T-helper 17 cell (primary cell): ENCODE measurements at regions not wholly inside any gene's neighbourhood (a gene's known extent, or its start where the extent isn't known, plus 50 kb on each side); places are given as distances from the start of the nearest gene placed in this dataset.
"Not testable (repeated sequence)": the region's sequence is repeated elsewhere in the genome, so short reads cannot be mapped to it uniquely, and the experiment has no call there.

ENCODE experiments used
- ATAC-seq: fragments of 150-1000 bp; cut with Tn5 transposase; 2 replicates; pipeline ENCODE4 v1.10.0; 2021; ENCODE audit warnings: mild to moderate bottlenecking, moderate library complexity
- DNase-seq, 3 donors: peaks; one replicate each; pipeline versions ENCODE4 v3.0.0 to v3.0.0-alpha.2; 2020 to 2021
- H3K9me3 ChIP-seq: one replicate; pipeline ENCODE4 v1.7.0; 2013; ENCODE audit warnings: low read length, mild to moderate bottlenecking; ENCODE audit not compliant: control insufficient read depth, poor library complexity, severe bottlenecking
- H3K27ac Mint-ChIP-seq: one replicate; pipeline ENCODE4 v1.8.0; 2022; ENCODE audit warnings: mild to moderate bottlenecking, moderate library complexity, mixed read lengths
- H3K27me3 Mint-ChIP-seq: one replicate; pipeline ENCODE4 v1.8.0; 2022; ENCODE audit warnings: mixed read lengths
- H3K36me3 Mint-ChIP-seq: one replicate; pipeline ENCODE4 v1.8.0; 2022; ENCODE audit warnings: low read depth, mixed read lengths
- H3K4me1 Mint-ChIP-seq: one replicate; pipeline ENCODE4 v1.8.0; 2022; ENCODE audit warnings: mild to moderate bottlenecking, mixed read lengths
- H3K4me3 Mint-ChIP-seq: one replicate; pipeline ENCODE4 v1.8.0; 2022; ENCODE audit warnings: mild to moderate bottlenecking, moderate library complexity, mixed read lengths

DNA sequence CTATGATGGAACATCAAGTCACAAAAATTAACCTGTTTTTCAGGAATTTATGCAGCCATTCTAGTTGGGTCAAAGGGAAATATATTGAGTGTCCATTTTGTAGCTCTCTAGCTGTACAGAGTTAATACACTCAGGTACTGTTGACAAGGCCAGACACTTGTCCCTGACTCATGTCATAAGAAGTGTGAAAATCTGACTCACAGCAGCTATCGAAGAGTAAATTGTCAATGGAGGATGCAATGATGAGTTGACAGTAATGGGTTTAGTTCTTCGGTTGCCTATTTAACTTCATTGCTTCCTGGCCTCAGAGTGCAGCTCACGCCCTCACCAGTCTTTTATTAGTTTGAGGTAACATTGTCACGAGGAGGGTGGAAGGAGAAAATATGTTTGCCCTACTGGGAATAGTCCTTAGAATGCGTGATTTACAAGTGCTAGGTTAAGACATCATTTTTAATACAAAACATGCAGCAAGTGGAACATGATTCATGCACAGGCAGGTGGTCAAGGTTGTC lies 255.1 kb downstream of the XPNPEP1 start:
- no peaks in the 10 kb centered on the region for H3K36me3 Mint-ChIP-seq
- no peak overlapping the region for H3K4me3 Mint-ChIP-seq
- no peaks in the 10 kb centered on the region for H3K27me3 Mint-ChIP-seq
- DNase-seq (no peak), ATAC-seq (no peak)
- no peaks in the 10 kb centered on the region for H3K4me1 Mint-ChIP-seq
- no peaks in the 10 kb centered on the region for H3K9me3 ChIP-seq
- H3K27ac Mint-ChIP-seq: no peak overlapping the region

DNA sequence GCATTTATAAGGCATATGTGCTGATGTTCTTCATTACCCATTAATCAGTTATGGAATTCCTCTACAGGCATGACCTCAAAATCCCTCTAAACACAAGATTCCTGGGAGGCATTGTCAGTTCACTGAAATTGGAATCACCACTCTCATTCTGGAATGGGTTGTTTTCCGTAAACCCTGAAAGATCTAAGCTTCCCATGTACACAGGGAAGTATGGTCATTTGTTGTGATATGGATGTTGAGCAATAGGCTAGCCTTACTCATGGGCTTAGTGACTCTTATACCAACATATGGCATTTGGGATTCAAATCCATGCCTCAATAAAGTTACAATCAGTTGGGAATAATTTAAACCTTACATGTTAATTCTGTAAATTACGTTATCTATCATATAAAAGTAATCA lies 258.0 kb downstream of the XPNPEP1 start:
- DNase-seq: no peak

GRCh38 chr10:109664554-109664953 lies 258.8 kb downstream of the XPNPEP1 start:
- Mint-ChIP-seq H3K27me3 (no peaks in the 10 kb centered on the region), H3K36me3 (no peaks in the 10 kb centered on the region), H3K4me3 (no peak overlapping the region), H3K4me1 (no peaks in the 10 kb centered on the region), H3K27ac (no peak overlapping the region)
- DNase-seq (no peak), ATAC-seq (no peak)
- H3K9me3 ChIP-seq: no peaks in the 10 kb centered on the region

More for the DNA sequence above, 258.0 kb downstream of the XPNPEP1 start:
- Mint-ChIP-seq H3K4me1 (no peaks in the 10 kb centered on the region), H3K4me3 (no peak overlapping the region), H3K27me3 (no peaks in the 10 kb centered on the region), H3K27ac (no peak overlapping the region), H3K36me3 (no peaks in the 10 kb centered on the region)
- H3K9me3 ChIP-seq: no peaks in the 10 kb centered on the region
- ATAC-seq: no peak

DNA sequence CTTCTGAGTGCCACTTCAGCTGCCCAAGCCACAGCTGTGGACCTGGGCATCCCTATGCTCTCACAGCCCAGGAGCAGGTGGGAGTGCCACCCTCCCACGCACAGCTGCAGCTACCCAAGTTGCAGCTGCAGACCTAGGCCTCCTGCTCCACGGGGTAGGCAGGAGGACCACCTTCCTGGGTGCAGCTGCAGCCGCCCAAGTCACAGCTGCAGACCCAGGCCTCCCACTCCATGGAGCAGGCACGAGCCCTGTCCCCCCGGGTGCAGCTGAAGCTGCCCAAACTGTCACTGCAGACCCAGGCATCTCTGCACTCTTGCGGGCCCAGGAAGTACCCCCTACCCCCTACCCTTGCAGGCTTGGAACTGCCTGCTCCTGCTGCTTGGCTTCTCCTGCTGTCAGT lies 260.2 kb downstream of the XPNPEP1 start:
- Mint-ChIP-seq H3K27me3 (no peaks in the 10 kb centered on the region), H3K4me1 (no peaks in the 10 kb centered on the region), H3K4me3 (no peak overlapping the region), H3K36me3 (no peaks in the 10 kb centered on the region), H3K27ac (no peak overlapping the region)
- no peaks in the 10 kb centered on the region for H3K9me3 ChIP-seq
- ATAC-seq: no peak
- no peak for DNase-seq

GRCh38 chr10:109652612-109653011 lies 270.7 kb downstream of the XPNPEP1 start:
- H3K9me3 ChIP-seq, H3K27ac Mint-ChIP-seq, H3K27me3 Mint-ChIP-seq, H3K4me3 Mint-ChIP-seq, ATAC-seq, H3K4me1 Mint-ChIP-seq, H3K36me3 Mint-ChIP-seq, DNase-seq: not testable (repeated sequence)

DNA sequence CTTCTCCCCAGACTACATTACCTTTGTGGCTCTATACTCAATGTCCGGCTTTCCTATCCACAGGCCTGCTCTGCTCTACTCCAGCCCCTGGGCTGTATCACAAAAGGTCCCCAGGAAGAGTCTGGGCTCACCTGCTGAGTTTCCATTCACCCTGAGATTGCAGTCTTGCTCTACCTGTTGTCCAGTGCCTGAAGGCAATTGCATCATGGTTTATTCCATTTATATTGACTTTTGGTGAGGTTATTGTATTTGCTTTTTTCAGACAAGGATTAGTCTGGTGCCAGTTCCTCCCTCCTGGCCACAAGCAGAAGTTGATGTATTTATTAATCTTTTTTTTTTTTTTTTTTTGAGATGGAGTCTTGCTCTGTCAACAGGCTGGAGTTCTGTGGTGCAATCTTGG lies 273.1 kb downstream of the XPNPEP1 start:
- ATAC-seq: no peak
- DNase-seq: no peak
- Mint-ChIP-seq H3K4me3 (no peak overlapping the region), H3K36me3 (no peaks in the 10 kb centered on the region), H3K4me1 (no peaks in the 10 kb centered on the region), H3K27ac (no peak overlapping the region), H3K27me3 (peaks cover 8% of the 10 kb centered on the region)
- H3K9me3 ChIP-seq: no peaks in the 10 kb centered on the region

DNA sequence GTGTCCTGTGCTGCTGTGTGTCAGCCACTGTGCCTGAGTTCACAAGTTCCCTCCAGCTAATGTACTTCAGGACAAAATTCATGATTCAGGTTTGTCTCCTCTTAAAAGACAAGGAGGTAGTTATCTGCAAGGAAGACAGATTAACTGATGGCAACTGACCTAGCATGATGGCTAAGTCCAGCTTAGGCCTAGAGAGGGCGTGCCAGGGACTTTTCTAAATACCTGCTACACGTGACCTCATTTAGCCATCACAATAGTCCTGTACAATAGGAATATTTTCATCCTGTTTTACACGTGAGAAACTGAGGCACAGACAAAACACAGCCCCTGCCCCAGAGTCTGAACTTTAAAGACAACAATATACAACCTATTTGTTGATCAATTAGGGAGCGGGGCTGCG lies 275.7 kb downstream of the XPNPEP1 start:
- no peaks in the 10 kb centered on the region for H3K4me1 Mint-ChIP-seq
- ATAC-seq: no peak
- no peak overlapping the region for H3K4me3 Mint-ChIP-seq
- no peaks in the 10 kb centered on the region for H3K36me3 Mint-ChIP-seq
- no peaks in the 10 kb centered on the region for H3K9me3 ChIP-seq
- H3K27ac Mint-ChIP-seq: no peak overlapping the region
- H3K27me3 Mint-ChIP-seq: peaks cover 8% of the 10 kb centered on the region
- DNase-seq: no peak

- Mint-ChIP-seq H3K27ac (no peak overlapping the region), H3K4me3 (no peak overlapping the region), H3K4me1 (no peaks in the 10 kb centered on the region), H3K36me3 (no peaks in the 10 kb centered on the region), H3K27me3 (no peaks in the 10 kb centered on the region)
- DNase-seq: no peak
- ATAC-seq: no peak
- no peaks in the 10 kb centered on the region for H3K9me3 ChIP-seq
These were observed 289.5 kb downstream of the XPNPEP1 start for GRCh38 chr10:109633846-109634245.

DNA sequence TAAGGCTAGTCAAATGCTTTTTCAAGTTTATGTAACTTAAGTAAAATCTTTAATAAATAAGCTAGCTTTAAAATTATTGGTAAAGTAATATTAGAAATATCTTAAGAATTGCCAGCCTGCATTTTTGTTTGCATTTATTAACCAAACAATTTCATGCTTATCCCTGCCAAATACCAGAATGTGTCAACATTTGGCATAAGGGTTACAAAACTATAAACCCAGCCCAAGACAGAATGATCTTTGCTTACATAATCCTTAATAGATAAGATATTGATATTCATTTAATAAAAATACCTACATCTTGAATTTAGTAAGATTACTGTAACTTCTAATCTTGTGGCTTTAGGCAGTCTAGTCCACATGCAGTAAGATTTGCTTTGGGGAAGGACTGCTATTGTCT lies 290.3 kb downstream of the XPNPEP1 start:
- not testable (repeated sequence) for DNase-seq, H3K4me3 Mint-ChIP-seq, H3K36me3 Mint-ChIP-seq, ATAC-seq, H3K27ac Mint-ChIP-seq, H3K27me3 Mint-ChIP-seq, H3K9me3 ChIP-seq, H3K4me1 Mint-ChIP-seq

- Mint-ChIP-seq H3K4me3 (no peak overlapping the region), H3K27ac (no peak overlapping the region), H3K36me3 (no peaks in the 10 kb centered on the region), H3K27me3 (no peaks in the 10 kb centered on the region), H3K4me1 (no peaks in the 10 kb centered on the region)
- H3K9me3 ChIP-seq: no peaks in the 10 kb centered on the region
- ATAC-seq (no peak), DNase-seq (no peak)
These were observed 298.4 kb downstream of the XPNPEP1 start for GRCh38 chr10:109624939-109625338.

DNA sequence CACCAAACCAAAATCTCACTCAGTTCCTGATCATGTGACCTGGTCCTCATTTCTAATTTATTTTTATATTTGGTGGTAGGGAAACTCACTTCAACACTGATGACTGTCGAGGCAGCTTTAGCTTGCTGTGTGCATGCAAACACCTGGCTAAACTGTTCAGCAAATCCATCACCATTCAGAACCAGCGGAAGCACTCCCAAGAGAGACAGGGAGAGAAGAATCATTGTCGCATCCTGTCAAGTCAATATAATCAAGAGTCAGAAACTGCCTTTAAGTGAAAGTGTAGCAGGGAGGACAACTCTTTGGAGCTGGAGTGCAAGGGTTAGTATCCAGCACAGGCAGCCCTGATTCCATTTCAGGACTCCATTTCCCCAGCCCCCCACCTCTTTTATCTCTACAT lies 300.7 kb downstream of the XPNPEP1 start:
- ATAC-seq (no peak), DNase-seq (no peak)
- no peaks in the 10 kb centered on the region for H3K27me3 Mint-ChIP-seq
- H3K36me3 Mint-ChIP-seq: no peaks in the 10 kb centered on the region
- H3K4me1 Mint-ChIP-seq: no peaks in the 10 kb centered on the region
- H3K9me3 ChIP-seq: no peaks in the 10 kb centered on the region
- no peak overlapping the region for H3K27ac Mint-ChIP-seq
- no peak overlapping the region for H3K4me3 Mint-ChIP-seq

DNA sequence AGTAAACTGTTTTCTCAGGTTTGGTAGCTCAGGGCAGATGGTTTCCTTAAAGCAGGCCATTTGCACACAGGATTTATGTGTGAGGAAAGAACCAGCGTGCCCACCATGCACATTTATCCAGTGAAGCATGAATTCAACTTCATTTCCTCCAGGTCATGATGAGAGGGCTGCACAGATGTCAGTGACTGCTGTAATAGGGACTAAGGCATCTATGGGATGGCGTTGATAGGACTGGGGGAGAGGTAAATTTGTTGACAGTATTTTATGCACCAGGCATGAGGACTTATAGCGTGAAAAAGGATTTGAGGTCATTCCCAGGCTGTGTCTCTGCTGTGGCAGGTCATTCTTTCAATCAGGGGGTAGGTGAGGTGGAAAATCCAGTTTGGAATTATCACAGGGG lies 302.9 kb downstream of the XPNPEP1 start:
- no peaks in the 10 kb centered on the region for H3K36me3 Mint-ChIP-seq
- DNase-seq (no peak), ATAC-seq (no peak)
- no peaks in the 10 kb centered on the region for H3K27me3 Mint-ChIP-seq
- no peaks in the 10 kb centered on the region for H3K4me1 Mint-ChIP-seq
- H3K4me3 Mint-ChIP-seq: no peak overlapping the region
- H3K27ac Mint-ChIP-seq: no peak overlapping the region
- H3K9me3 ChIP-seq: no peaks in the 10 kb centered on the region

DNA sequence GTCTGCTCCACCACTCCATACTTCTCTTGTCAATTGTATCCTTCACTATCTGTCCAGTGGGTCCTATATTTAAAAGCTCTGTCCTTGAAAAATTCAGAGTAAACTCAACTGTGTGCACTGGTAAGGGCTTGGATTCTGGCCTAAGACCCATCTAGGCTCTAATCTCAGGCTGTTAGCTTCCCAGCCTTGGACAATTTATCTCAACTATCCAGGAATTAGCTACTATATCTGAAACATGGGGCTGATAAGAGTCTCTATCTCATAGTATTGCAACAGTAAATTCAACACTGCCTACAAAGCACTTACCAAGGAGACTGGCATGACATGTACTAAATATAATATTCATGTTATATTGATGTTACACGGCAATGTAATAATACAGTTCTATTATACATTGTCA lies 303.4 kb downstream of the XPNPEP1 start:
- H3K4me3 Mint-ChIP-seq: no peak overlapping the region
- DNase-seq: no peak
- no peaks in the 10 kb centered on the region for H3K4me1 Mint-ChIP-seq
- H3K36me3 Mint-ChIP-seq: no peaks in the 10 kb centered on the region
- no peak for ATAC-seq
- no peak overlapping the region for H3K27ac Mint-ChIP-seq
- no peaks in the 10 kb centered on the region for H3K27me3 Mint-ChIP-seq
- no peaks in the 10 kb centered on the region for H3K9me3 ChIP-seq

- no peak for ATAC-seq
- Mint-ChIP-seq H3K4me3 (no peak overlapping the region), H3K27me3 (no peaks in the 10 kb centered on the region), H3K4me1 (no peaks in the 10 kb centered on the region), H3K27ac (no peak overlapping the region), H3K36me3 (no peaks in the 10 kb centered on the region)
- DNase-seq: no peak
- H3K9me3 ChIP-seq: no peaks in the 10 kb centered on the region
These were observed 304.6 kb downstream of the XPNPEP1 start for GRCh38 chr10:109618748-109619147.

DNA sequence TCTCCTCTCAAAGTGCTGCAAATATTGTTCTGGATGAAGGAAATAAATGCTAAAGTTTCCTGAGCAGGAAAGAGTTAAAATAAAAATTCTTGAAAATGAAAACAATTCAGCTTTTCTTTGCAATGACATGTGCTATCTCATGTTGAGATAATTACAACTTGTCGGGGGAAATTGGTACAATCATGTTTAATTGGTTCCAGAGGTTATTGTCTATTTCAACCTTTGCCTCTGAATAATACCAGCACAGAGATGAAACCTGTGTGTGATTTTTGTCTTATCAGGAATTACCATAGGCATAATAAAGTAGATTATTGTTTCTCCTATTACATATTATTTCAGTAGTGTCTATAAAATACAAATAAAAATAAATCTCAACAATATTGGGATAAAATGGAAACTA lies 305.0 kb downstream of the XPNPEP1 start:
- no peak for ATAC-seq
- no peak overlapping the region for H3K4me3 Mint-ChIP-seq
- H3K27ac Mint-ChIP-seq: no peak overlapping the region
- H3K36me3 Mint-ChIP-seq: no peaks in the 10 kb centered on the region
- no peaks in the 10 kb centered on the region for H3K27me3 Mint-ChIP-seq
- DNase-seq: no peak
- H3K9me3 ChIP-seq: no peaks in the 10 kb centered on the region
- H3K4me1 Mint-ChIP-seq: no peaks in the 10 kb centered on the region
